GM19438 (cell line): ENCODE measurements at regions not wholly inside any gene's neighbourhood (a gene's known extent, or its start where the extent isn't known, plus 50 kb on each side); places are given as distances from the start of the nearest gene placed in this dataset.

Experiments used
- ATAC-seq: cut with Tn5 transposase; IDR thresholded peaks from one replicate; pipeline ENCODE4 v1.9.1; 2021; ENCODE audit warnings: low read depth; ENCODE audit not compliant: unreplicated experiment

DNA sequence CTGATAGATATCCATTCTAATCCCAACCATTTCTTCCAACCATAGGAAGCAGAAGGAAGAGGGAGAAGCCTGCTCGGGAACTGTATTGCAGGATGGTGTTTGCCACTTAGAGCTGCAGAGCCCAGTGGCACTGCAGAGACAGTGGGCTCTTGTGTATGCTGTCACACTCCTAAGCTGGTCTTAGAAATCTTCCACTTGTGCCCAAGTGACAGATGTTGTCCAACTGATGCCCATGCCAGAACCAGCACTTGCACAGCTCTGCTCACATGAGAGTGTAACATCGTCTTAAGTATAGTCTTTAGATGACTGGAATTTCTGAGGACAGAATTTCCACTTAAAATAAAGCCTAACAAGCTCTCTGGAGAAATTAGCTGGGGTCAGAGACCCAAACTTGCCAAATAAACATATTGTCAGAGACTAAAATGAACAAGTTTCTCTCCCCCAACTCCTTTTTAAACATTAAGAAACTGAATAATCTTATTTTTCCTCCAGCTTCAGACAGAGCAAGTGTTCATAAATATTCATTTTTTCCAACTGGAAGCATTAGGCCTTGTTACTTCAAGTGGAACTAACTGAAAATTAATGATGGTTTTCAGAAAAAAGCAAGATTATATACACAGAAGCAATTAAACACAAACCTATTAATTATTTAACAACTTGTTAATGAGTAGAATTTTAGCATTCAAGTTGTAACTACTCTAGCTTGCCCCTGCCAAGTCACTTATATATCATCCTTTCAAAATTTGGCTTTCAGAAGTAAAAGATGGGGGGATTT lies 577.3 kb downstream of the AJAP1 start:
- ATAC-seq: no peak

DNA sequence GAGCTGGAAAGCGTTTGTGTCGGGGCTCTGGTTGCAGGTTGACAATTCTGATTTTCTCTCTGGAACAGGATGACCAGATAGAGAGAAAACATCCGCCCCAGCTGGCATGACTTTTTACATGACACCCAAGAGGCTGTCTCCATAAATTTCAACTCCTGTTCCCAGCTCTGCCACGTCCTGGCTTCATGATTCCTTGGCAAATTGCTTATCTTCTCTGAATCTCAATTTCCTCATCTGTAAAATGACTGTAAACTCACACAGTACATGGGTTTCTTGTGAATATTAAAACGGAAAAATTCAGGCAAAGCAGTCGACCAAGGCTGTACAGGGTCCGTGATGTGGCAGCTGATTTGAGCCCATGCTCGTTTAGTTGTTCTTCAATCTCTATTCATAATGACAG lies 572.7 kb downstream of the AJAP1 start:
- ATAC-seq: no peak

DNA sequence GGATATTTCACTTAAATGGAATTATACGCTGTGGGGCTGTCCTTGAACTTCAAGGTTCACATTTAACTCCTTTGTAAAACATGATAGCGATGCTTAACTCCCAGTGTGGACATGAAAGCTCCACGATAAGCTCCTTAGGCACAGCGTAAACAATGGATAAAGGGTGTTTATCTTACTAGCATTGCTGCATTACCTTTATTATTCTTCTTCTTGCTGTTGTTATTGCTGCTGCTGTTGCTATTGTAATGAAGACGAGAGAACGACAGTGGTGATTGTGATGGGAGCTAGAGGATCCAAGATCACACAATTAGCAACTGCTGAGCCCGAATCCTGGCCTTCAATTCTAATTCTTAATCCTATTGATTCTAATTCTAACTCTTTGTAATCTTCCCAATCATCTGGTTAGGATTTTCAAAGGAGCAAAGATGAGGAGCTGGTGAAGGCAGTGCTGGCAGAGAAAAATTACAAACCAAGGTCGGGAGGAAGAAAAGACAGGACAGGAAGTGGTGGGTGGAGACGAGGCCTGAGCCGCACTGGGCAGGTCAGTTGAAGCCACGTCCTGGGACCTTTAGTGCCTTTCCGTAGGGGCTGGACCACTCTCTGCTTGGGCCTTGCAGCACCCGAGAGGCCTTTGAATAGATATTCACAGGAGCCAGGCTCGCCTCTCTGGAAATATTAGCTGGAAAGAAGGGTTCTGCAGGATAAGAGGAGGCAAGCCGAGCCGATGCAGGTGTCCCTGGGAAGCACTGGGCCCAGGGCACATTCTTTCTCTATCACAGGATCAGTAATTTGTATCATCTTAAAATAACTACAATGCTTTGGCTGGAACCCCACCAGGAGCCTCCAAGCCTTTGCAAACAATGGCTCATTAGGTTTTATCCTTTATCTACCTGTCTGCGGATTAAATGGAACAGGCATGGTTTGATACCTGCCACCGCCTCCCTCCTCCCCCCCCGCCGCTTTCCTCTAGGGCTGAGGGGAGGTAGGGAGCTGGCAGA lies 571.6 kb downstream of the AJAP1 start:
- ATAC-seq: no peak

DNA sequence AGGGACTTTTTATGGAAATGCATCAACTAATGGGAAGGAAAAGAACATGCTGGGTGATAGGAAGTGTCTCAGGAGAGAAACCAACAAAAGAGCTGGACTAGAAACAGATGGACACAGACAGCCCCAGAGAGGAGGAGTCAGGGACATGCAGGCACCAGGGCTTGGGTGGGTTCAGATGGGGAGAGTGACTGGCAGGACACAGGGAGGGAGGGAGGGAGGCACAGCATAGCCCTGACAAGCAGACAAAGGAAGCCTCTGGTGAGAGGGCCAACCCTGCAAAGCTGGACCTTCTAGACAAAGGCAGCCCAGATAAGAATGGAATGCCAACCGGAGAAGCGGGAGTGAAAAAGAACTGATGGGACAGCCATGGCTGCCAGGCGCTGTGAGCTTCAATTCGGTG lies 568.8 kb downstream of the AJAP1 start:
- no peak for ATAC-seq

DNA sequence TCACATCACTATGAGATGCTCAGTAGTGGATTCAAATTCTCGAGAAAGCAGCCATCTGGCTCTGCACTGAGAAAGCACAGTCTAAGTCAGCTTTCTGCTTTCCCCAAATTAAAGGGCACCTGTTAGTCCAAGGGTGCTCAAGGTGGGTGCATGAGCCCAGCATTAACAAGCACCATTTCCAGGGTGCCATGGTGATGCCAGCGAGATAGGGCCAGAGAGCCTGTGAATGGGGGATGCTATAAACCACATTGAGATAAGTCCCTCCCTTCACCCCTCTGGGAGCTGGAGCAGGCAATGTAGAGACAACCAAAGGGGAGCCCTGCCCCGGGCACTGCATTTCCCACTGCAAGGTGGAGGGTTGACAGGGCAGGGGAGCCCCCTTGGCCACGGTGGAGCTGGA lies 568.2 kb downstream of the AJAP1 start:
- ATAC-seq: no peak

DNA sequence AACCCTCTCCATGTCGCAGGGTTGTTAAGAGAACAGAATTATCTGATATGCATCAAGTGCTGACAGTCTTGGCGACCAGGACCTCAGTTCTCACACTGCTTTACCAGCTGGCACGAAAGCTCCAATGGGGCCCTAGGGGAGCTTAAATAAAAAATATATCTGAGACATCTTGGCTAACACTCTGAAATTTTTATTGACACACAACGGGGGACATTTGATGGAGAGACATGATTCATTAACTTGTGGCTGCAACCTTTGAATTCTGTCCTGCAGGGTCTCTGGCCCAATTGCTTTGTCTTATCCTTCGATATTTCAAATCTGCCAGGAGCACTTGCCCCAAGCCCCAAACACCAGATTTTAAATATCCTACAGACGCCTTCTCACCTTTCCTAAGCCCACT lies 567.0 kb downstream of the AJAP1 start:
- ATAC-seq: no peak

DNA sequence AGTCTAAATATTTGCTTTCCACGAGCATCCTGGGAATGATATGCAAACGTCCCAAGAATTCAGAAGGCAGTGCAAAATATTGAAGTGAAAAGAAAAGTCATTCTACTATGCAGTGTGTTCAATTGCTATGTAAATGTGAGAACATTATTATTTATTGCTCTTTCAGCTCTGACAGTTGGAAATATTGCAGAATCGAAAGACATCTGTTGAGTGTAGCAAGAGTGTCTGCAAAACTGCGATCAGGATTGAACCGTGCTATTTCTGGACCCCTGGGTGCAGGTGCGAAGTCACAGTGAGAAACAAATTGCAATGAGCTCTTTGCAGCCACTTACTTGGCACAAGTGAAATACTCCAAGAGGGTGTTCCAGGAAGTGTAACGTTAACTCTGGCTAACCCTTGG lies 566.4 kb downstream of the AJAP1 start:
- no peak for ATAC-seq

DNA sequence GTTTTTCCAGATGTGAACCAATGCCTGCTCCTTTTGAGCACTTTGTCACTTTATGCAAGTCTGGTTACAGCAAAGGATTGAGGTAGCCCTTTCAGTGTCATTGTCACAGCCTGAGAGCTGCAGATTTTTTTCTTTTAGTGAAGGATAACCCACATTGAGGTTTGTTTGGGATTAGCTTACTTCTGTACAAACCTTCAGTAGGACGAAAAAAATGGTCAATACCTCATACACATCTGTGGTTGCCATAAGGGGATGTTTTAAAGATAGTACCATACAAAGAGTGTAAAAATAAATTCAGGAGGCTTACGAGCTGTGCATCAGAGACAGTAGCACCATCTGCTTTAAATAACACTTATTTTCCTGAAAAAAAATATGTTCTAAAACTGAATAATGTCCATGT lies 566.0 kb downstream of the AJAP1 start:
- no peak for ATAC-seq

DNA sequence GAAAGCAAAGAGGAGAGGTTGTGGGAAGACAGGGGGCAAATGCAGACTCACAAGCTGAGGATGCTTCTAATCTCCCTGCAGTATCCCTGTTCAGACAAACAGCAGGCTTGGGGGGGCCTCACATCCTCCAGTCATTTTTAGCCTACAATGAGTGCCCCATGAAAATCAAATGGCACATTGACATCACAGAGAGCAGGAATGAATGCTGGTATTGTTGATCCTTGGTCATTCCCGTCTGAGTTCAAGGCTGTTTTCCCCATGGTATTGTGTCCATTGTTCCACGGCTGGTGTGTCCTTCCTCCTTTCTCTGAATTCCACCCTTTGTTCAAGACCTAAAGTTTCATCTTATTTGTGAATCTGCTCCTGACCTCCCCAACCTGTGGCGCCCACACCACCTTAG lies 545.6 kb downstream of the AJAP1 start:
- no peak for ATAC-seq

DNA sequence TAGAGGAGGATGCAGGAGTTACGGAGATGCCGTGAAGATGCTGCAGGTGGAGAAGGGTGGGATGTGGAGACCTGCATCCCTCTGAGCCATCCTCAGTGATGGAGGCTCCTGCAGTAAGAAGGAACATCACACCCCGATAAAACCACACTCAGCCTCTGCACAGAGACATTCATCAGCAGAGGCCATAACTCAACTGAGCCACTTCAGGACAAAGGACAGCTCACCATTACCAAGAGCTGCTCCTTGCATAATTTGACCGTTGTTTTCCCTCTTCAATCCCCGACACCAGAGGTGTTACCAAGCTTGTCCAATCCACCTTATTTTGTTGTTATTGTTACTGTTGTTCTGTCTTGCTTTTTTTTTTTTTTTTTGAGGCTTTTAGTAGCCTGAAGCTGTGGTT lies 543.9 kb downstream of the AJAP1 start:
- ATAC-seq: no peak

DNA sequence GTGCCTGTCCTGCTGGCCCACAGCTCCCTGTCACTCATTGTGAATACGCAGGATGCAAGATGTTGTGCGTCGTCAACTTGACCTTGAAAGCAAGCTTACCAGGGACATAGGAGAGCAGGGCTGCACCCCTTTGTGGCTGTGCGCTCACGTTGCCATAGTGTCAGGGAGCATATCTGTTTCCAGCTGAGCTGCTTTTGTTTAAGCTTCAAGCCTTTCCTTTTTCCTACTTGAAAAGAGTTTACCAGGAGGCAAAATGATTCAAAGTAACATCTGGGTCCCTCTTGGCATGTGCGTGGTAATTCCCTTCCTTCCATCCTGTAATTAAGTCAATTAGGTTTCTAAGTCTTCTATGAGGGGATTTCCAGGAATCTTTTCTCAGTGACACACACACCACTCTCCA lies 537.1 kb downstream of the AJAP1 start:
- no peak for ATAC-seq

DNA sequence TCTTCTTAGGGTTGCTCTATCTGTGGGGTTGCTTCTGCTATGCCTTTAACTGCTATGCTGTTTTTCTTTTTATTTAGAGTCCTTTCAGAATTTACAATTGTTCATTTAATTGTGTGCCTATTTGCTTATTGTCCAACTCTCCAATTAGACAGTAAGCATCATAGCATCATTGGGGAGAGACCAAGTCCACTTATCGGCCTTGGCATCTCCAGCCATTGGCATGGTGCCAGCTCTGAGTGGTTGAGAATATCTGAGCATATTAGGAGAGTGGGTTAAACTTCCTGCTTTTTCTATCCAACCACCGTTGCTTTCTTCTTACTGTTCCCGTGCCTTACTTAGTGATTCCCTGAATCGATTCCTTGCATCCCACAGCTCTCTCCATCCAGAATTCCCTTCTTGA lies 535.0 kb downstream of the AJAP1 start:
- no peak for ATAC-seq

DNA sequence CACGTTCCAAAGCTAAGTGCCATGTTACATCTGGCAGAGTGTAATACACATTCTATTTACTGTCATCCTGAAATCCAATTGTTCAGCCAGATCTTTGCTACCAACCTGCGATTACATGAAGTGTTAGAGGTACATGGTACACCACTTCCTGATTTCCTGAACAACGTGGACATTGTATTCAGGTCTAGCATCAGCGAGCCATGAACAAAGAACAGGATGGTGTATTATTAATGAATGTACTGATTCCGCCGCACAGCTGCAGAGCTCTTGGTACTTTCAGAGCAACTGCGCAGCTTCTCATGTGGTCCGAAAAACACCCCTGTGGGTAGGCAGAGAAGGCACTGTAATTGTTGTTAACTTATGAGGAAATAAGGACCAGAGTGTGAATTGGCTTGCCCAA lies 511.4 kb downstream of the AJAP1 start:
- ATAC-seq: no peak

DNA sequence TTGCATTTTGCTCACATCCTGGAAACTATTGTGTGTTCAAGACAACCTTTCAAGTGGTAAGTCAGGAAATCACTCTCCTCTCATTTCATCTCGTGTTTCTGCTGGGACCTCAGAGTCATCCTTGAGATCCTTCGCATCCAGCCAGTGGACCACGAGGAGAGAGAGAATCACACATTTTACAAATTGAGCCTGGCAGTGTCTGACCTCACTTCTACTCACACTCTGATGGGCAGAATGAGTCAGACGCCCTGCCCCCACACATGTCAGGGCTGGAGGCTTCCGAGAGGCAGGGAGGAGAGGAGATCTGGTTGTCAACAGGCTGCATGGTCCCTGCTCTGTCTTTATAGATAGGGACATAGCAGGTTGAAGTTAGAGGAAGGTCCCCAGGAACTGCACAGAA lies 509.7 kb downstream of the AJAP1 start:
- no peak for ATAC-seq

DNA sequence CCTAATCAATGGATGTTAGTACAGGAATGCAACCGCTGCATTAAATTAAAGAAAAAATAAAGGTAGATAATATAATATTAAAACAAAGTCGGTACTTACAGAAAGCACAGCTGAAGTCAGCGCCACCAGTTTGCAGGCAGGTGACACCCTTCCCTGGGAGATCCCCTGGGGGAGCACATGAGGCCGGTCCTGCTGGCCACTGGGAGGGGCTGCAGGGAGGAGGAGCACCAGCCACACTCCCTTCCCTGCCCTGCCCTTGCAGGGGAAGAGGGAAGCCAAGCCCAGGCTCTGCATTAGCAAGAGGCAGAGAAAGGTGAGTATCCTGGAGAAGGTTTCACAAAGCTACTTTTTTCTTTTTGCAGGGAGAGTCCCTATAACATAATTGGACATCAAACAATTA lies 507.0 kb downstream of the AJAP1 start:
- ATAC-seq: no peak

DNA sequence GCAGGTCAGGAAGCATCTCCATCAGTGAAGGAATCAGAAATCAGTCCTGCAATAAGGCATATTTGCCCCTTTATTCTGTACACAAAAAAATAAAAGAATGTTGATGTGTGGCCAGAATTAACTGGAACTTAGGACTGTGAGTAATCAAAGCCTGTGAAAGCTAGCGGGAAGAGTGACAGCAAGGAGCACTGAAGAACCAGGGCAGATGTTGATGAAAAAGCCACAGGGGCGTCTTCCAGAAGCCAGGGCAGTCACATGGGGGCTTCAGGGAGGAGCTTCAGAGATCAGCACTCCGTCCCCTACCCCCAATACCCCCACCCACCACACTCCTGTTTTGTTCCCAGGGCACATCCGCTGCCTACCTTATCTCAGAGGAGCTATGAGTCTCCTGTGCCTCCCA lies 502.8 kb downstream of the AJAP1 start:
- ATAC-seq: no peak

DNA sequence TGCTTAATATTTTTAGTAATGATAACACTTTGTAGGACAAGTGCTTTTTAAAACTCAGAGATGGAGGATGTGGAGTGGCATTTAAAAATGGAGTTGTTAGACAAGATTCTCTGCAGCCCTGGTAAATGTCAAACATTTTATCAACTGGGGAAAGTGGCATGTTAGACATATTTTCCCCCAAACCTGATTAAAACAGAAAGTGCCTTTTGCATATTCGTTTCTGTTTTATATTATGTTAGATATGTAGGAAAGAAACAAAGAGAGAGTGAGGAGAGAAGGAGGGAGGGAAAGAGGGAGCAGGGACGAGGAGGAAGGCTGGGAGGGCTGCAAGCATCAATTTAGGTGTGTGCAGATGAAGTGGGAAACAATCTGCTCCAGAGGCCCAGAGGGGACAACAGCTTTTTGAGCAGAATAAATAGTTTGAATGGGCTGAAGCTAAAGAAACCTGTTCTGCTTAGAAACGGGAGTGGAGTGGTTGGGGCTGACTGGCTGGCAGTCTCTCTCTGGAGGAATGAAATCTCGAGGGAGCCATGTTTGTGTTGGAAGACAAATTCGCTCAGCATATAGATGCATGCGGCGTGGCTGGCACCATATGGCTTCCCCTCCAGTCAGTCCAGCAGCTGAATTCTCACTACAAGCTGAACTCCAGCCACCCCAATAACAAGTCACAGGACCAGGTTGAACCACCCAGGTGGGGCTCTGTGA lies 502.2 kb downstream of the AJAP1 start:
- ATAC-seq: no peak

DNA sequence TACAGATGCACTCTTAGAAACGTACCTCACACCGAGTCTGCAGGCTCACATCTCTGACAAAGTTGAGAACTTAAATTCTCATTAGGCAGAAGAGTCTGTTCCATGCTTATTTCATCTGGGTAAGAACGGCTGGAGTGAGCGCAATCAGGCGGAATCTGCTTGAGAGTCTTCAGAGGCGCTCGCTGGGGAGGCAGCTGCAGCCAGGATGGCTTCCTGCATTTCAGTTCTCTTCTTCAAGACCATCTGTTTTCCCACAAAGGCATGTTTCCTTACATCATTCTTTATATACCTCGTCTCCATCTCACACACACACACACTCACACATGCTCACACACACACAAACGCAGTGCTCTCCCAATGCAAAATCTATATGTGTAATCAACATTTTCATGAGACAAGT lies 497.1 kb downstream of the AJAP1 start:
- ATAC-seq: no peak

DNA sequence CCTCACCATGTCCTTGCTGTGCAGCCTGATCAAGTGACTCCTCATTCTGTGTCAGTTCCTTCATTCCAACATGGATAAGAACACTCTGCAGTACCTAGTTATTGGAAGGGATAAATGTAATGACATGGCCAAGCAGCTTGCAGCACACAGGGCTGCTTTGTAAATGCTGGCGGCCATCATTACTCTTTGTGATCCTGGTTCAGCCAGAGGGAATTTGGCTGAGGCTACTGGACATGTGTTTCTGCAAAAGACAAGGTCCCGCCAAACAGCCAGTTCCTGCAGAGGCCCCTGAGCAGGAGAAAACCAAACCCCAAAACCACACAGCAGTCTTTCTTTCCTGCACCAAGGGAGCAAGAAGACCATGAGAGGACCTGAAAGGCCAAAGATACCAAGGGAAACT lies 495.8 kb downstream of the AJAP1 start:
- ATAC-seq: no peak

DNA sequence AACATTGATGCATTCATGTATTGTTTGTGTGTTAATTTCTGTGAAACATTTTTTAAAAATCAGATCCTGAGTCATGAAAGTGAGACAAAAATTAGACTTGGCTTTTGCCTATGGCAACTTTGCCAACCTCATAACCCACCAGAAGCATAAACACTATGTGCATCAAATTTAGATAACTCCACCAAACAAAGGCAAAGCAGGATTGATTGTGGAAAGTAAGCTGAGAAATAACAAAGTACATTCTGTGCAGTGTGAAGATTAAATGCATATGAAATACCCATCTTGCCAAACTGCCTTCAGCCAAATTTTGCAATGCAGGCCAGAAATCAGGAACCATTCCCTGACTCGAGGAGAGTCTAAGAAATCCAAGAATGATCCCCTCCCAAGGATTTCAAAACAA lies 493.4 kb downstream of the AJAP1 start:
- ATAC-seq: no peak

DNA sequence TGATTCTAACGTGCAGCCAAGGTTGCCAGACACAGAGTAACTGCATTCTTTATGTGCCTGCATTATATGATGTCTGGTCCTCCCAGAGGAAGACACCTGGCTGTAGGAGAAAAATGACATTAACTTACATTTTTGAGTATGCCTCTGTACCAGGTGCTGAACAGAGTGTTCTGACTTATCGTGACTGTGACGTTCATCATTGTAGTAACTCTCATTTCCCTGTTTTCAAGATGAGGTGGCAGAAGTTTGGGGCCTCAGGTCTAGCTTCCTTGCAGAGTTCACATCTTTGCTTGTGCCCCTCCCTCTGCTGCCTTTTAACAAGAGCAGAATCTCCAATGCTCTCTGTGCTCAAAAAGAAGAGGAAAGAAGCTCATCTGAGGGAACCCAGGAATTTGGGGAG lies 488.0 kb downstream of the AJAP1 start:
- no peak for ATAC-seq
